Pancreas (tissue), 10 donors: ENCODE measurements at regions not wholly inside any gene's neighbourhood (a gene's known extent, or its start where the extent isn't known, plus 50 kb on each side); places are given as distances from the start of the nearest gene placed in this dataset.

Experiments
- ATAC-seq, 4 donors: fragments of 200-7000 bp; cut with Tn5 transposase; one replicate each; pipeline versions ENCODE4 v1.8.0 to v1.9.1; 2020; ENCODE audit warnings: mild to moderate bottlenecking in 4 of 4, moderate library complexity in 4 of 4
- DNase-seq, 6 donors: peaks; one replicate each; pipeline ENCODE4 v3.0.0-alpha.2; 2020
- FAIRE-seq: peaks from 2 replicates; lab custom pipeline; 2012; peaks lifted over from hg19 to GRCh38; lab: Jason Lieb, UNC
- H3K27ac ChIP-seq, 4 donors: fragments of 200-600 bp; sonication (generic); 1 replicate in 3 of 4; 2 replicates in 1 of 4; pipeline versions ENCODE4 v1.5.0 to v1.8.0; 2020
- H3K27me3 ChIP-seq, 4 donors: fragments of 200-600 bp; one replicate each; pipeline ENCODE4 v1.8.0; 2021
- H3K36me3 ChIP-seq, 3 donors: fragments of 200-600 bp; sonication (generic) in 1 of 3; one replicate each; pipeline versions ENCODE4 v1.5.0 to v1.8.0; 2020 to 2021
- H3K4me1 ChIP-seq, 3 donors: fragments of 200-600 bp; one replicate each; pipeline ENCODE4 v1.8.0; 2021
- H3K4me3 ChIP-seq, 4 donors: fragments of 200-600 bp; sonication (generic) in 2 of 4; one replicate each; pipeline versions ENCODE4 v1.5.0 to v1.8.0; 2020 to 2021
- H3K9me3 ChIP-seq, 4 donors: fragments of 200-600 bp; one replicate each; pipeline ENCODE4 v1.8.0; 2021
- CTCF ChIP-seq, 4 donors: fragments of 200-600 bp; sonication (generic) in 3 of 4; IDR thresholded peaks; one replicate each; pipeline versions ENCODE4 v1.5.0 to v1.8.0; 2021; ENCODE audit warnings: antibody characterized with exemption in 4 of 4
- WGBS, 2 donors: extraction: QIAGEN DNeasy Blood & Tissue Kit; methylation state at CpG; one replicate each; pipeline ENCODE4 v1.1.7; 2013; 5-methylcytosine and 5-hydroxymethylcytosine counted together
- intact Hi-C, 3 donors: fragments of 100-400 bp; cut with DNase I; formaldehyde crosslinking; loops; one replicate each; pipeline versions ENCODE4 v1.11.1 to v1.14.2; 2022
- donor health status: healthy with polysubstance abuse.
- donor health status: DM: no; HTN: no; CAD: no; lungs with moderate emphysema.
- donor health status: DM: no; HTN: no; CAD: no.
- donor health status: control.
- donor health status: control.
- donor health status: Bipolar disorder and iron deficiency.
- donor health status: DM: yes; HTN: yes; CAD: no.
- donor health status: DM: no; HTN: no; CAD: no.
- donor health status: DM: no; HTN: no; CAD: no.
- donor health status: DM: yes; HTN: yes; CAD: no.

- FAIRE-seq (no peak), DNase-seq (no peak), ATAC-seq (no peak)
- H3K27me3 ChIP-seq = no peaks in the 10 kb centered on the region
- H3K9me3 ChIP-seq = no peaks in the 10 kb centered on the region
- no peak overlapping the region for H3K27ac ChIP-seq
- no peaks in the 10 kb centered on the region for H3K4me1 ChIP-seq
- no peaks in the 10 kb centered on the region for H3K36me3 ChIP-seq
- intact Hi-C loops = no loop called here
- no peak for TF ChIP-seq CTCF (IDR thresholded peaks at IDR 0.05)
- H3K4me3 ChIP-seq = no peak overlapping the region
These were observed 488.7 kb downstream of the ADRA2A start for GRCh38 chr10:111565542-111565941.

- Histone ChIP-seq H3K27ac (no peak overlapping the region), H3K4me1 (peaks cover 0 to 5% (median 0%) of the 10 kb centered on the region in 3 donors), H3K27me3 (no peaks in the 10 kb centered on the region), H3K4me3 (no peak overlapping the region), H3K36me3 (no peaks in the 10 kb centered on the region), H3K9me3 (no peaks in the 10 kb centered on the region)
- no peak for DNase-seq
- WGBS, 2 donors = 32 to 42% methylated on average over 3 of the region's 3 CpGs
- FAIRE-seq = no peak
- no peak for TF ChIP-seq CTCF (IDR thresholded peaks at IDR 0.05)
- ATAC-seq = no peak
- intact Hi-C loops = no loop called here
These were observed 501.2 kb downstream of the ADRA2A start for GRCh38 chr10:111578076-111578475.

- Histone ChIP-seq H3K4me1 (peaks cover 0 to 5% (median 0%) of the 10 kb centered on the region in 3 donors), H3K27ac (no peak overlapping the region), H3K9me3 (no peaks in the 10 kb centered on the region), H3K27me3 (no peaks in the 10 kb centered on the region), H3K4me3 (no peak overlapping the region), H3K36me3 (no peaks in the 10 kb centered on the region)
- 12 to 19% methylated on average over 1 of the region's 1 CpG for WGBS, 2 donors
- FAIRE-seq (no peak), ATAC-seq (no peak), DNase-seq (no peak)
- intact Hi-C loops = no loop called here
- no peak for TF ChIP-seq CTCF (IDR thresholded peaks at IDR 0.05)
These were observed 502.6 kb downstream of the ADRA2A start for GRCh38 chr10:111579473-111579872.

GRCh38 chr10:111590703-111591102 lies 513.9 kb downstream of the ADRA2A start:
- DNase-seq (no peak), ATAC-seq (no peak), FAIRE-seq (no peak)
- TF ChIP-seq CTCF (IDR thresholded peaks at IDR 0.05) = no peak
- H3K36me3 ChIP-seq = no peaks in the 10 kb centered on the region
- no peak overlapping the region for H3K4me3 ChIP-seq
- no peak overlapping the region for H3K27ac ChIP-seq
- no peaks in the 10 kb centered on the region for H3K9me3 ChIP-seq
- H3K4me1 ChIP-seq = no peaks in the 10 kb centered on the region
- H3K27me3 ChIP-seq = no peaks in the 10 kb centered on the region
- intact Hi-C loops = no loop called here
- 23 to 38% methylated on average over 3 of the region's 3 CpGs for WGBS, 2 donors

- TF ChIP-seq CTCF (IDR thresholded peaks at IDR 0.05) = no peak
- ATAC-seq = no peak
- intact Hi-C loops = no loop called here
- FAIRE-seq = no peak
- no peak overlapping the region for H3K4me3 ChIP-seq
- H3K9me3 ChIP-seq = no peaks in the 10 kb centered on the region
- 72 to 75% methylated on average over 3 of the region's 3 CpGs for WGBS, 2 donors
- H3K4me1 ChIP-seq = no peaks in the 10 kb centered on the region
- H3K27ac ChIP-seq = no peak overlapping the region
- H3K27me3 ChIP-seq = no peaks in the 10 kb centered on the region
- DNase-seq = no peak
- no peaks in the 10 kb centered on the region for H3K36me3 ChIP-seq
These were observed 516.7 kb downstream of the ADRA2A start for GRCh38 chr10:111593578-111593977.
